OCI-LY7 (cell line): ENCODE measurements at regions not wholly inside any gene's neighbourhood (a gene's known extent, or its start where the extent isn't known, plus 50 kb on each side); places are given as distances from the start of the nearest gene placed in this dataset.

ENCODE experiments used
- BruUV-seq: library from RNA; stranded (reverse); fragments of 400-500 nt; replicated peaks from 2 replicates; lab custom pipeline; 2021; lab: Mats Ljungman, UMichigan
- CTCF ChIA-PET: fragments of 300-600 bp; sonication (Branson Sonifier 250); formaldehyde crosslinking; loops from one replicate; lab custom pipeline; 2022; ENCODE audit warnings: antibody characterized with exemption; ENCODE audit not compliant: unreplicated experiment; lab: Charles Lee
- POLR2A ChIA-PET: fragments of 300-600 bp; sonication (Branson Sonifier 250); formaldehyde crosslinking; loops from one replicate; lab custom pipeline; 2022; ENCODE audit warnings: antibody characterized with exemption; lab: Charles Lee
- DNase-seq: peaks from one replicate; pipeline ENCODE4 v3.0.0-alpha.2; 2015; ENCODE audit warnings: low spot score
- H2AFZ ChIP-seq: fragments of 200-600 bp; sonication (generic), shearing (Covaris generic); 2 replicates; pipeline ENCODE4 v1.6.1; 2014; ENCODE audit warnings: mild to moderate bottlenecking, antibody characterized with exemption, low read length, moderate library complexity
- H3K27ac ChIP-seq: fragments of 200-600 bp; sonication (generic); 2 replicates; pipeline ENCODE4 v1.5.1; 2014; ENCODE audit warnings: mixed run types, low read depth, mild to moderate bottlenecking, moderate library complexity, low read length, inconsistent platforms; ENCODE audit not compliant: poor library complexity, severe bottlenecking
- H3K36me3 ChIP-seq: fragments of 200-600 bp; sonication (generic); 2 replicates; pipeline ENCODE4 v1.6.1; 2014; ENCODE audit warnings: mild to moderate bottlenecking, antibody characterized with exemption, low read length, moderate library complexity, mixed read lengths; ENCODE audit not compliant: insufficient read depth
- H3K4me1 ChIP-seq: fragments of 200-600 bp; sonication (generic); 2 replicates; pipeline ENCODE4 v1.5.1; 2014; ENCODE audit warnings: mild to moderate bottlenecking, low read length; ENCODE audit not compliant: insufficient read depth, poor library complexity, severe bottlenecking
- H3K4me2 ChIP-seq: fragments of 200-600 bp; sonication (generic); 2 replicates; pipeline ENCODE4 v1.6.1; 2014; ENCODE audit warnings: mild to moderate bottlenecking, low read length
- H3K4me3 ChIP-seq: fragments of 200-600 bp; sonication (generic); 2 replicates; pipeline ENCODE4 v1.5.1; 2014; ENCODE audit warnings: mild to moderate bottlenecking, low read depth, low read length; ENCODE audit not compliant: poor library complexity, severe bottlenecking
- H3K79me2 ChIP-seq: fragments of 200-600 bp; sonication (generic); 2 replicates; pipeline ENCODE4 v1.6.1; 2016; ENCODE audit warnings: low read depth, mild to moderate bottlenecking, low read length, moderate library complexity, mixed read lengths; ENCODE audit not compliant: insufficient read depth
- H3K9me2 ChIP-seq: fragments of 200-600 bp; sonication (generic); 2 replicates; pipeline ENCODE4 v1.6.1; 2016; ENCODE audit warnings: mild to moderate bottlenecking, low read length, mixed read lengths; ENCODE audit not compliant: insufficient read depth
- H3K9me3 ChIP-seq: fragments of 200-600 bp; sonication (generic); 2 replicates; pipeline ENCODE4 v1.6.1; 2014; ENCODE audit warnings: mild to moderate bottlenecking, mixed run types, low read length, mixed read lengths
- H4K20me1 ChIP-seq: fragments of 200-600 bp; sonication (generic); 2 replicates; pipeline ENCODE4 v1.6.1; 2014; ENCODE audit warnings: mild to moderate bottlenecking, antibody characterized with exemption, low read length, moderate library complexity, mixed read lengths; ENCODE audit not compliant: insufficient read depth
- EZH2phosphoT487 ChIP-seq: fragments of 200-600 bp; sonication (generic); IDR thresholded peaks from 2 replicates; pipeline ENCODE4 v1.6.1; 2018; ENCODE audit warnings: low read depth, borderline replicate concordance, mild to moderate bottlenecking, mixed run types, antibody characterized with exemption, low read length, moderate library complexity, mixed read lengths
- intact Hi-C: fragments of 100-400 bp; cut with micrococcal nuclease; formaldehyde crosslinking; loops from one replicate; pipeline ENCODE4 v1.10.0; 2022; ENCODE audit not compliant: unreplicated experiment
- TF ChIP-seq, protein P1 (sequence below): fragments of 200-600 bp; sonication (generic); conservative IDR thresholded peaks from 2 replicates; pipeline ENCODE4 v1.5.1; 2014; ENCODE audit warnings: mild to moderate bottlenecking, antibody characterized with exemption, low read length, moderate library complexity, mixed read lengths

GRCh38 chr2:6554466-6554865 lies 311.2 kb downstream of the CMPK2 start:
- TF ChIP-seq, protein P1, sequence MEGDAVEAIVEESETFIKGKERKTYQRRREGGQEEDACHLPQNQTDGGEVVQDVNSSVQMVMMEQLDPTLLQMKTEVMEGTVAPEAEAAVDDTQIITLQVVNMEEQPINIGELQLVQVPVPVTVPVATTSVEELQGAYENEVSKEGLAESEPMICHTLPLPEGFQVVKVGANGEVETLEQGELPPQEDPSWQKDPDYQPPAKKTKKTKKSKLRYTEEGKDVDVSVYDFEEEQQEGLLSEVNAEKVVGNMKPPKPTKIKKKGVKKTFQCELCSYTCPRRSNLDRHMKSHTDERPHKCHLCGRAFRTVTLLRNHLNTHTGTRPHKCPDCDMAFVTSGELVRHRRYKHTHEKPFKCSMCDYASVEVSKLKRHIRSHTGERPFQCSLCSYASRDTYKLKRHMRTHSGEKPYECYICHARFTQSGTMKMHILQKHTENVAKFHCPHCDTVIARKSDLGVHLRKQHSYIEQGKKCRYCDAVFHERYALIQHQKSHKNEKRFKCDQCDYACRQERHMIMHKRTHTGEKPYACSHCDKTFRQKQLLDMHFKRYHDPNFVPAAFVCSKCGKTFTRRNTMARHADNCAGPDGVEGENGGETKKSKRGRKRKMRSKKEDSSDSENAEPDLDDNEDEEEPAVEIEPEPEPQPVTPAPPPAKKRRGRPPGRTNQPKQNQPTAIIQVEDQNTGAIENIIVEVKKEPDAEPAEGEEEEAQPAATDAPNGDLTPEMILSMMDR = no peak
- no peak for TF ChIP-seq EZH2phosphoT487
- Histone ChIP-seq H3K79me2 (no peaks in the 10 kb centered on the region), H4K20me1 (no peaks in the 10 kb centered on the region), H3K9me2 (no peaks in the 10 kb centered on the region), H3K9me3 (no peaks in the 10 kb centered on the region), H3K4me1 (no peaks in the 10 kb centered on the region), H3K36me3 (no peaks in the 10 kb centered on the region), H2AFZ (no peak overlapping the region), H3K4me3 (no peak overlapping the region), H3K27ac (no peak overlapping the region), H3K4me2 (no peak overlapping the region)
- intact Hi-C loops = no loop called here
- BruUV-seq = no TSS peak
- DNase-seq = no peak
- CTCF ChIA-PET = no interaction called here
- POLR2A ChIA-PET = interaction anchor here (0.6 to 1.2 kb wide), 2 partner anchors 21 to 188 kb away, joined by 3 read pairs; no protein-coding TSS in a partner anchor

DNA sequence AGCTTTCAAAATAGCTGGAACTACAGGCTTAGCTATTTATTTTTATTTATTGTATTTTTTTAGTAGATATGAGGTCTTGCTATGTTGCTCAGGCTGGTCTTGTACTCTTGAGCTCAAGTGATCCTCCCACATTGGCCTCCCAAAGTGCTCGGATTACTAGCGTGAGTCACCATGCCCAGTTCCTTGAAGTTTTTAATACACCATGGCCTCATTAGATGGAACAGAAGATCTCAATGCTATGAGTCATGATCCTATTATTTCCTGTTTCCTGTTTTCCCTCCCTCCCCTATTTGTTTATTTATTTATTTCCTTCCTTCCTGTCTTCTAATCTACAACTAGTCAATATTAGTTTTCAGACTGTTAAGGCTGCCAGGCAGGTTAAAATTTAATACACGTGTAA lies 309.0 kb downstream of the CMPK2 start:
- H3K36me3 ChIP-seq = no peaks in the 10 kb centered on the region
- TF ChIP-seq, protein P1 = no peak
- no peak for TF ChIP-seq EZH2phosphoT487
- H3K79me2 ChIP-seq = no peaks in the 10 kb centered on the region
- no TSS peak for BruUV-seq
- no peaks in the 10 kb centered on the region for H3K9me3 ChIP-seq
- POLR2A ChIA-PET = interaction anchor here (0.6 kb wide), 1 partner anchor 53 kb away, joined by 3 read pairs; no protein-coding TSS in a partner anchor
- DNase-seq = no peak
- no peak overlapping the region for H3K4me3 ChIP-seq
- H2AFZ ChIP-seq = no peak overlapping the region
- H4K20me1 ChIP-seq = no peaks in the 10 kb centered on the region
- H3K4me2 ChIP-seq = no peak overlapping the region
- H3K27ac ChIP-seq = no peak overlapping the region
- no peaks in the 10 kb centered on the region for H3K4me1 ChIP-seq
- no peaks in the 10 kb centered on the region for H3K9me2 ChIP-seq
- intact Hi-C loops = no loop called here
- CTCF ChIA-PET = no interaction called here

DNA sequence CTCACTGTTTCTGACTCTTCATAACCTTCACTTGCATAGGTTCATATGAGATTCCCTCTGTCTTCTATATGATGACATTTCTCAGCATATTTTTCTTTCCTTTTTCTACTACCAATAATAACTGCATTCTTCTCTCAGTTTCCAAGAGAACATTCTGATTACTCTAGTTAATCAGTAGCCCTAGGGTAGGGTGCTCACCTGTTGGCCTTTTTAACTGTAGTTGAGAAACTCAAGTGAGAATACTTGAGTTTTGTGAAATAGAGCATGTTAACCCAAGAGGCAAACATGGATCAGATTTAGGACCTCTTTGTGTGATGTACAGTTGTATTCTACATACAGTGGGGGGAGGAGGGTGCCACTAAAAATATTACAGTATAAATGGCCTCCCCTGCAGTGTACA lies 308.0 kb downstream of the CMPK2 start:
- Histone ChIP-seq H3K9me2 (no peaks in the 10 kb centered on the region), H3K4me1 (no peaks in the 10 kb centered on the region), H3K36me3 (no peaks in the 10 kb centered on the region), H4K20me1 (no peaks in the 10 kb centered on the region), H2AFZ (no peak overlapping the region), H3K9me3 (no peaks in the 10 kb centered on the region), H3K4me2 (no peak overlapping the region), H3K27ac (no peak overlapping the region), H3K79me2 (no peaks in the 10 kb centered on the region), H3K4me3 (no peak overlapping the region)
- no peak for DNase-seq
- TF ChIP-seq, protein P1 = no peak
- TF ChIP-seq EZH2phosphoT487 = no peak
- BruUV-seq = no TSS peak
- POLR2A ChIA-PET = no interaction called here
- intact Hi-C loops = no loop called here
- CTCF ChIA-PET = no interaction called here
